Activated CD8-positive, alpha-beta memory T cell treated with anti-CD3 and anti-CD28 coated beads, Interleukin-2, amount 50 U/mL, for 48 hours (primary cell): ENCODE measurements at regions not wholly inside any gene's neighbourhood (a gene's known extent, or its start where the extent isn't known, plus 50 kb on each side); places are given as distances from the start of the nearest gene placed in this dataset.
"Not testable (repeated sequence)": the region's sequence is repeated elsewhere in the genome, so short reads cannot be mapped to it uniquely, and the experiment has no call there.

ENCODE experiments used
- DNase-seq: peaks from one replicate; pipeline ENCODE4 v3.0.0-alpha.2; 2020

DNA sequence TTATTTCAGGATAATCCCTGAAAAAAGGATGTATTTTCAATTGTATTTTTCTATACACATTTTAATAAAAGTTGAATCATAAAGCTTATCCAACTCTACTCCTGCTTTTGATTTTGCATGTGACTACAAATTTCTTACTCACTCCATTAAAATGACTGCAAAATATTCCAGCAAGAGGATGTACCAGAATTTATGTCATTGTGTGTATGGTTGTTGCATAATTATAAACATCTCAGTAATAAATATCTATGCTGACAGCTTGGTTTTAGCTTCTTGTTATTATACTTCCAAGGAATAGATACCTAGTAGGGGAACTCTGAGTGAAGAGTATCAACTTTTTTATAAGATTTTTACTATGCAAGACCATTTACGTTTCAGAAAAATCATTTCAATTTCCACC lies 463.2 kb upstream of the RUNX1 start:
- DNase-seq: no peak

- no peak for DNase-seq
Observed at GRCh38 chr21:35511696-35512162, 462.6 kb upstream of the RUNX1 start.

- DNase-seq: no peak
Observed at GRCh38 chr21:35510957-35511695, 462.0 kb upstream of the RUNX1 start.

DNA sequence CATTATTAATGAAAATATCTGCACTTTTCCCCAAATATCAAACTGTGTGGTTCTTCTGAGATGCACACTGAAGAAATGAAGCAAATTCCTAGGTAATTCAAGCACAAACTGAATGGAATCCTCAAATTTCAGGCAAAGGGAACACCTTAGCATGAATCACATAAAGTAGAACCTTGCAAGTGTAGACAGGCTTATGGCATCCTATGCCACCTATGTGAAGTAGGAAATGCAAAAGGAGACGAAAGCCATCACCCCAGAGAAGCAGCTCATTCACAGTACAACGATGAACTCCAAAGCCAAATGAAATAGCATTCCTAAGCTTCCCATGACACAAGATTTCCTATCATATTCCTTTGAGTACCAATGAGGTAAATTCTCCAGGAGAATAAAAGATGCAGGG lies 461.2 kb upstream of the RUNX1 start:
- no peak for DNase-seq

- DNase-seq: no peak
Observed at GRCh38 chr21:35509001-35509704, 460.1 kb upstream of the RUNX1 start.

- DNase-seq: no peak
Observed at GRCh38 chr21:35508139-35508888, 459.2 kb upstream of the RUNX1 start.

- DNase-seq: no peak
Observed at GRCh38 chr21:35507181-35507759, 458.2 kb upstream of the RUNX1 start.

DNA sequence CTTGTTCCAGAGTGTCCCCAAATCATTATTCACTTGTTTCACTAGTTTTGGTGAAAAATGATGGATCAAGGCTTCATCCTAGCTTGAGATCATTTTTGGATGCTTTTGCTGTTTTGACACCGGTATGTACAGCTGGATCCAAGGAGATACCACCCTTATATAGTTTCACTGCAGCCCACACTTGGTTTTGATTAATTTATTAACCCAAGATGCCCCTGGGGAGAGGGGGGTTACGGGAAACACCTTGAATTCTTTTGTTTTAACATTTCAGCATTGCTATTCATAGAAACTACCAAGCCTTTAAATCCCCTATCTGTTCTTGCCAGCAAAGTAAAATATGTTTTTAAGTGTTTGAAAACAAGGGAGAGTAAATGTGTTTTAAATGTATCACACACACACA lies 457.7 kb upstream of the RUNX1 start:
- no peak for DNase-seq

DNA sequence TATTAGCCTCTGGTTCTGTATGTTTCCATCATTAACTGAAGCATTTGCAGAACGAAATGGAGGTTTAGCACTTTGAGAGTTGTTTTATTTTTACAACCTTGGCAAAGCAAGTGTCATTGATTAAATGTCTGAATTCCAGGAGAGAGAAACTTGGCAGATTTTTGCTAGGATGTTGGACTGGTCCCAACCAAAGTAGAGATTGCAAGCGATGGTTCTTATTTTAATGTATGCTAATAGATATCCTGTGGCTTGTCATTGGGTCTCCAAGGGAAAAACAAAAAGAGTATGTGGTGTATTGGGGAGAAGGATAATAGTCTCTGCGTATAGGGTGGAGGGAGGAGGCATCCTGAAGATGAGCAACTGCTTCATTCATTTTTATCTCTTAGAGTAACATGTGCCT lies 457.2 kb upstream of the RUNX1 start:
- no peak for DNase-seq

DNA sequence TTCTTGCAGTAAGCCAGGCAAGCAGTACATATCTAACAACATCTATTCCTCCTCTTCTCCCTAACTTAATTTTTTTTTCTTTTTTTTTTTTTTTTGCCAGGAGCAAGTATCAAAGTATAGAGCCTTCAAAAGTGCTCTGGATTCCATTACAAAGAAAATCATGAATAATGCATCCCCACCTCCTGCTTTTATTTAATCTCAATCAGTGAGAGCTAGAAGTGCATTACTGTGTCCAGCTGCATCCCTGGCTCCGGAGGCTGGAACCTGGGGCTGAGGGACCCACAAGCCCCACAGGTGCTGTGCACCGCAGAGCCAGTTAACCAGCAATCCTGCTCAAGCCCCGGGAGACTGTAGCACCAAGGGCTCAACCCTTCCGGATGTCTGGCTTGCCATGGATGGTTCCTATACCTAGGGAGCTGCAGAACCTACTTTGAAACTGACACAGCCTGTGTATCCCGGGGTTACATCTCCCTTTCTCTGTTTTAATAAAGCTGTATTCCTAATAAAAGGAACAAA lies 455.9 kb upstream of the RUNX1 start:
- DNase-seq: no peak

DNA sequence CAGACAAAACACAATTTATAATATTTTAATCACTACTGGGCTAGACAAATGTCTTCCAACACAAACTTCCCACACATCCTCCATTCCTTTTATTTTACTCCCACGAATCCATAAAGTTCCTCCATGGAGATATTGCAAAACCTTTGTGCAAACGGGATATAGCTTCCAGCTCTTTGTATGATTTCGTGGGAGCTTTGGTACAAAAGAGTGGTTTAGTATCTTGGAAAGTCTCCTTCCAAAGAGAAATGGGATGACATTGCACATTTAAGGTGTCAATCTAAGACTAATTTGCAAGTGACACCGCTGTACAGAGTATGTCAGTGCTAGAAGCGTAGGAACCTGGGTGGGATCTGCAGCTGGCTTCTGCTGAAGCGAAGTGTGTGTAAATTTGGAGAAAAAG lies 455.2 kb upstream of the RUNX1 start:
- no peak for DNase-seq

DNA sequence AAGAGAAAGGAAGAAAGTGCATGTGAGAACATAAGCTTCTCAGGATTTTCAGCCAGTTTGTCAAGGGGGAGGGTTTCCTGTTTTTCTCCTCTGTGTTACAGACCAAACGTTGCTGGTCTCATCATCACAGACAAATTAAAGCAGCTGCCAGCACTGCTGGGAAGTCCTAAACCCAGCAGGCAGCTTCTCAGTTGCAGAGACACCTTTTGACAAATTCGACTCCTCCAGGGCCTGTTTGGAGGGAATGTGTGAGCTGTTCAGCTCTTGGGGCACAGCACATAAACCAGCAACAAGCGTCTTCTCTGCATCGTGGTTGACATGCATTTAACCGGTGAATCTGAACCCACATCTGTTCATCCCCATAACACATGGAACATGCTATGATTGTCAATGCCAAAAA lies 454.6 kb upstream of the RUNX1 start:
- DNase-seq: no peak

DNA sequence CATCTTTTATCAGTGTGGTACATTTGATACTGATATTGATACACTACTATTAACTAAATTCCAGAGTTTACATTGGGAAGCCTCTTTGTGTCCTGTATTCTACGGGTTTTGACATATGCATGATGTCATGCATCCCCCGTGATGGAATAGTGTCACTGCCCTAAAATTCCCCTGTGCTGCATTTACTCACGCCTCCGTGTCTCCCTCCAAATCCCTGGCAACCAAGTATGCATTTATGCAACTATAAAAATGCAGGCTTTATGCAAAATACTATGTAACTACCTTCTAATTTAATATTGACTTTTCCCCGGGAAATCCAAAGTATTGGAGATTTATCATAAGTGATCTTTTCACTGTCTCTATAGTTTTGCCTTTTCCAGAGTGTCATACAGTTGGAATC lies 453.7 kb upstream of the RUNX1 start:
- no peak for DNase-seq

GRCh38 chr21:35497522-35497921 lies 448.4 kb upstream of the RUNX1 start:
- not testable (repeated sequence) for DNase-seq

- no peak for DNase-seq
Observed at GRCh38 chr21:35491920-35492678, 443.0 kb upstream of the RUNX1 start.

DNA sequence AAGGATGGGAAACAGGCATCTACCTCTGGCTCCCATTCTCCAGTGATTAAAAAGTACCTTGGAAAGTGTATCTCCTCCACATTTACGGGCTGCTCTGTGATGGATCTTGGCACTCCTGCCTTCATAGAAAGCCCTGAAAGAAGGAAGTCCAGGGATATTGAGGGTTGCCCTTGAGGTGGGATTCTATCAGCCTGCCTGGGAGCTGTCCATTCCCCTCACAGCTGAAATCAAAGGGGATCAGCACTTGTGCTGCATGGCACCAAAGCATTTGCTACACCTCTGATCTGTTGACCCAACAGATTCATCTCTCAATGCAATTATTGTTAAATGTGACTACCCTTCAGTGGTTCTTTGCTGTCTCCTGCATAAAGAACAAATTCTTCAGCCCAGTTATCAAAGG lies 442.0 kb upstream of the RUNX1 start:
- no peak for DNase-seq

DNA sequence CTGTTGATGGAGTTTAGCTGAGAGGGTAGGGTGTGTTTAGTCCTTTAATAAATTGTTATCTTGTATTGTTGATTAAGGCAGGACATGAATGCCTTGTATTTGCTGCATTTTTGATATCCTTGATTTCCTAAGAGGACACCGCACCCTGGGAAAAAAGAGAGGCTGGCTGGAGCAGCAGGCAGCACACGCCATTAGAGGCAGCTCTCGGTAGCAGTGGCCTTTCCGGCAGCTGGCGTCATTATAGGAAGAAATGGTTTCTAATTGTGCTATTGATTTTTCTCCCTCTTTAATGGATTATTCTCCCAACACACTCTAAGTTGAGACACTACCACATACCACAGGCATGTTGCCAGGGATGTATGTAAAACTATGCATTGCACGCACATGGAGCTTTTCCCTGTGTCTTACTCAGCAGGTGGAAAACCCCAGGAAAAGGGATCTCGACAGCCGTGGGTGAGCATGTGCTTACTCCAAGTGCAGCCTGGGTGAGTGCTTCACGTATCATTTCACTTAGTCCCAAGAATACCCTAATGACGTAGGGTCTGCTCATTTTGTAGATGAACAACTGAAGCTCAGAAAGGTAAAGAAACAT lies 440.4 kb upstream of the RUNX1 start:
- no peak for DNase-seq

DNA sequence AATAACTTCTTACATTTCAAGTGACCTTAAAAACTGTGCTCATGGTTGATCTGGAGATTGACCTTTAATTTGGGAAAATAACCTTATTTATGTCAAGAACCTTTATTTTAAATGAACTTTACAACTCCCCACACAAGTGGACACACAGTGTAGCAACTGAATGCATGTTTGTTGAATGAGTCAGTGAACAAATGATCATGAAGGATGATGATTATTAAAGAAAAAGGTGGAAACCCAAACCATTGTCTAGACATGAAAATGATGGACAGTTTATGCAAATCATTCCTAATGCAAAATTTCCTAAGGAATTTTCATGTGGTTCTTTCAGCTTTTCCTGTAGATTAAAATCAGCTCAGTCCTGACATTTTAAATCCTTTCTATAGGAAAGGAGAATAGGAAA lies 439.8 kb upstream of the RUNX1 start:
- no peak for DNase-seq

DNA sequence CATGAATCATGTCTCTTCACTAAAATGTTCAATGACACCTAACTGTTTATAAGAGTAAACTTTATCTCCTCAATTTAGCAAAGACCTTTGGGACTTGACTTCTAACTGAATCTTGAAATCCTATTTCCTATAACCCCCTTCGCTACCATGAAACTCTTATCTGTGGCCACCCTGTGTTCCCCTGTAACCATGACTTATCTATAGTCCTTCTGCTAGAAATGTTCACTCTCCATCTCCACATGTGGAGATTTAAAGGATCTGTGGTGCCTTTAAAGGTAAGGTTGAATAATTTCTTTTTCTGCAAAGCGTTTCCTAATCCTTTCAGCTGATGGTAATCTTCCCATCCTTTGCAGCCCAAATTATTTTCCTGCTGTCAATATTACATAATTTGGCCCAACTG lies 436.3 kb upstream of the RUNX1 start:
- no peak for DNase-seq

DNA sequence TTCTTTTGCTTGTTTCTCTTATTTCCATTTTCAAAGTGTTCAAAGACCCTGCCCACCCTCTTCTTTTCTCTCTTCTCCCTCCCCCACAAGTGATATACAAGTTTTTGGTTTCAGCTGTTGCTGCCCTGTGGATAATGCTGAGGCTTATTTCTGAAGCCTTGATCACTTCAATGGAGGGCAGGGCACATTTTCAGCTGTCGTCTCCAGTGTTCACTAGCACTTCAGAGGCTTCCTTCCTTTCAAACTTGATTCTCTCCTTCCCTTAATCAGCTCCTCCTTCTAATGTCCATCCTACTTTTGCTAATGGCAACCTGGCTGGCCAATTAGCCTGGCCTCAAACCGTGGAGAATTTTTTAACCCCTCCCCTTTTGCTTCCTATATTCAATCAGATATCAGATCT lies 435.7 kb upstream of the RUNX1 start:
- no peak for DNase-seq

DNA sequence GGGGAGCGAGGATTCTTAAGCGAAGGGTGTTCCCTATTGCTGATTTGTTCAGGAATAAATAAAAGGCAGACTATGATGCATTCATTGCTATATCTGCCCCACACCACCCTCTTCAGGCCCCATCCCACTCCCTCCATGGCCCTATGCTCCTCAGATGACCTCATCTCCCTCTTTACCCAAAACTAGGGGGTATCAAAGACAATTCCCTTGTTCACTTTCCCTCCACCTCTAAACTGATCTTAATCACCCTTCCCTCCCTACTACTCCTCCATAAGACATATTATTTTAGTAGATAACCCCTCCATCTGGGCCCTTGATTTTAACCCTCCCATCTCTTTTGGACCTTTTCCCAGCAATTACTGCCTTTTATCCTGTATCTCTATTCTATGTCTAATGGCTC lies 434.9 kb upstream of the RUNX1 start:
- no peak for DNase-seq
